ENCODE measurements at regions not wholly inside any gene's neighbourhood (a gene's known extent, or its start where the extent isn't known, plus 50 kb on each side); places are given as distances from the start of the nearest gene placed in this dataset.
A peak's percentile ranks its signal among the peaks of the same experiment; 100 is the strongest.

GRCh38 chr20:21947406-21947805 lies 241.9 kb downstream of the PAX1 start:
- no peak overlapping the region for H3K4me3 ChIP-seq (ENCODE audit: low read length)
- no peak for DNase-seq (ENCODE audit: low read depth)
- no peak for TF ChIP-seq CTCF (conservative IDR thresholded peaks at IDR 0.05; ENCODE audit: low read length)

- no peak overlapping the region for H3K4me3 ChIP-seq (ENCODE audit: low read length)
- DNase-seq (ENCODE audit: low read depth): no peak
- TF ChIP-seq CTCF (conservative IDR thresholded peaks at IDR 0.05; ENCODE audit: low read length): no peak
Observed at GRCh38 chr20:21944227-21944626, 238.8 kb downstream of the PAX1 start.

GRCh38 chr20:21941941-21942805 lies 236.7 kb downstream of the PAX1 start:
- DNase-seq (ENCODE audit: low read depth): peak; percentile 15
- H3K4me3 ChIP-seq (ENCODE audit: low read length): no peak overlapping the region
- no peak for TF ChIP-seq CTCF (conservative IDR thresholded peaks at IDR 0.05; ENCODE audit: low read length)

DNA sequence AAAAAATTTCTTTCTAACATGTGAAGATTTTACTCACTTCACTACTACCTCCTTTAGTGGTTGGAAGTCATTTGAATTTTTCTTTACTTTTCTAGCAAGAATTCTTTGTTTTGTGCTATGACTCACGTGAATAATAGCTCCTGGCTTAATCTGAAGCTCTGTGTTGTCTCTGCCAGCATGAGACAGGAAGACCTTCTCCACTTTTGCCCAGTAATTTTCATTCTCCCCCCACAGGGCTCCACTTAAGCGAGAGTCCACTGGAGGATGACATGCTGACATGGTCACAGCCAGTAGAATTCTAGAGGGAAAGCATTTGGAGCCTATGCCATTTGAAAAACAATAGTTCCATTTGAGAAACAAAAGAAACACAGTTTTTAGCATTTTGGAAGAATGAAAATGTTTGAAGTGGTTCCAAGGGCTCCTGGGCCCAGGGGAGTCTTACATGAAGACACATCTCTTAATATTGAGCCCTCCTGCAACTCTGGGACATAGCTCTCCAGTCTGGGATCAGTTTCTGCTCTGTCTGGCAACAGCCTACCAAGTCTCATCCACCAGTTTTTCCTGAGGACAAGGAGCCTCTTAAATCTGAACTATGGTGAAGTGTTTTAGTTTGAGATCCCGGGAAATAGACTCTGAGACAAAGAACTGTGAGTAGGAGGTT lies 231.4 kb downstream of the PAX1 start:
- DNase-seq (ENCODE audit: low read depth): peak; percentile 49
- no peak for TF ChIP-seq CTCF (conservative IDR thresholded peaks at IDR 0.05; ENCODE audit: low read length)
- H3K4me3 ChIP-seq (ENCODE audit: low read length): no peak overlapping the region

- TF ChIP-seq CTCF (conservative IDR thresholded peaks at IDR 0.05; ENCODE audit: low read length): no peak
- DNase-seq (ENCODE audit: low read depth): no peak
- no peak overlapping the region for H3K4me3 ChIP-seq (ENCODE audit: low read length)
Observed at GRCh38 chr20:21936261-21936660, 230.8 kb downstream of the PAX1 start.

DNA sequence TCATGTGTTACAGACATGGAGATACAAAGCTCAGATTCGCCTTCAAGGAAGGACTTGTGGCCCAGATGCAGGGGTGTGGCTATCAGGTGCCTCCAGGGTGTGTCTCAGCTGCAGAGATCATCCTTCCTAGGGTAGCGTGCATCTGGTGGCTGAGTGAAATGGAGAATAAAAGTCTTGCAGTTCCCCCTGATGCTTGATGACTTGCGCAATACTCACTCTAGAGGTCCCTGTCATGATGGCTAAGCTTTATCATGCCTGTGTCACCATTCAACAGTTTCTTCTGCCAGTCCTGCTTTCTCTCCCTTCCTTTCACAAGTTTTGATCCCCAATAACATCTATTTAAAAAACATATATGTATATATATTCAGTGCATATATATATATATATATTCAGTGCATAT lies 228.1 kb downstream of the PAX1 start:
- no peak for DNase-seq (ENCODE audit: low read depth)
- no peak for TF ChIP-seq CTCF (conservative IDR thresholded peaks at IDR 0.05; ENCODE audit: low read length)

DNA sequence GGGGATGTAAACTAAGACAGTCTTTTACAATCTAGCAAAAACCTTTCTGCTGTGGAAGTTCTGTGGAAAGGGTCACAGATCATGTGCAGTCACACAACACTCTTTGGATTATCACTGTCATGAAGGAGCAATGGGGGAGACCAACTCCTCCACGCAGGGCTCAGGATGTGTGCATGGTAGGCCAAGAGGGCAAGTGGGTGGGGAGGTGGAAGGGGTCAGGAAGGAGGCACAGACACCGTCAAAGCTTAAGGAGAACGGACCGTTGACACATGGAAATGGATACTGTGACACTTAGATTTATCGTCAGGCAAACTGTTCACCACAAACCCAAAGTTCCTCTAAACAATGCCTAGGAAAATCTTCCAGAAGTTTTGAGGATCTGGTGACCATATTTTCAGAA lies 215.8 kb downstream of the PAX1 start:
- TF ChIP-seq CTCF (conservative IDR thresholded peaks at IDR 0.05; ENCODE audit: low read length): no peak
- no peak overlapping the region for H3K4me3 ChIP-seq (ENCODE audit: low read length)
- no peak for DNase-seq (ENCODE audit: low read depth)

More for the DNA sequence above, 228.1 kb downstream of the PAX1 start:
- H3K4me3 ChIP-seq (ENCODE audit: low read length): no peak overlapping the region
